DMS53 treated with DMSO at 0.1 percent for 48 hours (cell line): ENCODE measurements at regions not wholly inside any gene's neighbourhood (a gene's known extent, or its start where the extent isn't known, plus 50 kb on each side); places are given as distances from the start of the nearest gene placed in this dataset.
"Not testable (repeated sequence)": the region's sequence is repeated elsewhere in the genome, so short reads cannot be mapped to it uniquely, and the experiment has no call there.

ENCODE experiments used
- DNase-seq: peaks from one replicate; lab custom pipeline; 2025; ENCODE audit not compliant: unreplicated experiment; lab: John Stamatoyannopoulos, UW

DNA sequence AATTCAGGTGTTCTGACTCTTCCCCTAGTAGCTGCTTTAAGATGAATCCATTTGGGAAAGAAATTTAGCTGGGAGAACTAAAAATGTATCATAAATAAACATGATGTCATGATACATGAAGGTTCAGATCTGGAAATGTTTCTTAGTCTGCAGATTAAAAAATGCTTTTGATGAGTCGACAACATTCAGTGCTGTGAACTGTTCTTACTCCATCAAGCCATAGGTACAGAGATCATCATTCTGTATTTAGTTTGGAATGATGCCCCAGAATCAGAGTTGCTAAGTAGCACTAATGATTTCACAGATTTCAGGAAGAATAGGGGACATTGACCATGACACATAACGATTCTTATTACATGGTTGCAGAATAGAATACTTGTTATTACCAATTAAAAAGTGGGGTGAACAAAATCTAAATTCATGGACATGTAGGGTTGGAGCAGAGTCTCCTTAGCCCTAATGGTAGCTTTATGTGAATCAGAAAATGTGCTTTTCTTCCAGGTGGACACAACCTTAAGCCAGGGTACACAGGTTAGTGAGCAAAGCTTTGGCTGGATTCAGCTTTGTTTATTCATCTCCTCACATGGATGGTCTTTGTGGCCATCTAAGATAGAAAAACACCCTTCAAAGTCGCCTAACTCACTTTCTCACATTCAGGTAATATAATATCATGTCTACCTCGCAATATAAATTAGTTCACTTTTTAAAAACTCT lies 205.4 kb upstream of the SEL1L start:
- no peak for DNase-seq

DNA sequence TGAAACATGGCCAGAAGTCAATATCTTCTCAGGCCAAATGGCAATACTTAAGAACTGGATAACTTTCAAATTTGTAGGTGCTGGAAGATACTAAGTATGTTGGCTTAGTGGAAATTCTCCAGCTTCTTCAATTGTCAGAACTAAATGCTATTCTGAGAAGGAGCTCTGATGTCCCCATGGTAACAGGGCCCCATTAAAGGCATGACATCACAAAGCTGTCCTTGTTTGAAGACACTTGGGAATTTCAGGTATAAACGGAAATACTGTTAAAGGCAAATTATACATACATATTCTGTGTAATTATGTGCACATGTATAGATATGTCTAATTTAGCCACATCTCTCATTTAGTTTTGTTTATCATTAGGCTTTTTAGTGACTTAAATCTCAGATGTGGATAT lies 210.0 kb upstream of the SEL1L start:
- no peak for DNase-seq

DNA sequence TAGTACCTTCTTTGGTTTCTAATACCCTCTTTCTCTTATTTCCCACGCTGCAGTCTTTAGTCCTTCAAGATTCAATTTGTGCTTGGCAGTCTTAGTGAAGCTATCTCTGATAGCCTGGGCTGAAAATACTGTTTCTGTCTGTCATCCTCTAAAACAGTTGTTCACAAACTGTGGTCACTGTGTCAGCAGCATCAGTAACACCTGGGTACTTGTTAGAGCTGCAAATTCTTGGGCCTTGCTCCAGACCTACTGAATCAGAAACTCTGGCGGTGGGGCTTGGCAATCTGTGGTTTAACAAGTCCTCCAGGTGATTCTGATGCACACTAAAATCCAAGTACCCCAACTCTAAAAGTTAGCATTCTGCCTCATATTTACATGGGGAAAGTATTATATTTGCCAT lies 217.5 kb upstream of the SEL1L start:
- DNase-seq, result no peak

DNA sequence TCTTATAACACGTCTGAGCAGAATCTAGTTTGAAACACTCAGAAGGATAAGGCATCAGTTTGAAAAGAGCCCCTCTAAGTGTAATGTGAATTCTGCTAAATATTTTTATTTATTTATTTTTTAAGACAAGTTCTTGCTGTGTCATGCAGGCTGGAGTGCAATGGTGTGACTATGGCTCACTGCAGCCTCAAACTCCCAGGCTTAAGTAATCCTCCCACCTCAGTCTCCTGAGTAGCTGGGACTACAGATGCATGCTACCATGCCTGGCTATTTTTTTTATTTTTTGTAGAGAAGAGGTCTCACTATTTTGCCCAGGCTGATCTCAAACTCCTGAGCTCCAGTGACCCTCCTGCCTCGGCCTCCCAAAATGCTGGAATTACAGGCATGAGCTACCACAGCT lies 225.9 kb upstream of the SEL1L start:
- no peak for DNase-seq

DNA sequence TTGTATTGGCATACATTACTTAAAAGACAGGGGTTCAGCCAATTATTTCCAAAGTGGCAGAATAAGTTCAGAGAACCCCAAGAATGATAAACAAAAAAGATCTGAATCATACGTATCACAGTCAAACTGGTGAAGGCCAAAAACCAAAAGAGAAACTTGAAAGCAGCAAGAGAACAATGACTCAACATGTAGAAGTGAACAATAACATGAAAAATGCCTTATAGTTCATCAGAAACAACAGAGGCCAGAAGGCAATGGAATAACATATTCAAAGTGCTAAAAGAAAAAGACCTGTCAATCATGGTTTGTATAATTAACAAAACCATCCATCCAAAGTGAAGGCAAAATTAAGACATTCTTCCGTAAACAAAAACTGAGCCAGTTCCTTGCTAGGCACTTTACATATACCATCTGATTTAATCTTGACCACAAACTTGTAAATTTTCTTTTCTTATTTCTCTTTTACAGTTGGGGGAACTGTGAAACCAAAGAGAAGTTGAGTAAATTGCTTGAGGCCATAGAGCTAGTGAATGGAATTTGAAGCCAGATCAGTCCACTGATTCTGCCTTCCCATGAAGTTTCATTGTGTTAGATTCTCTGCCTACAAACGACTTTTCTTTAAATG lies 232.1 kb upstream of the SEL1L start:
- DNase-seq, result no peak

DNA sequence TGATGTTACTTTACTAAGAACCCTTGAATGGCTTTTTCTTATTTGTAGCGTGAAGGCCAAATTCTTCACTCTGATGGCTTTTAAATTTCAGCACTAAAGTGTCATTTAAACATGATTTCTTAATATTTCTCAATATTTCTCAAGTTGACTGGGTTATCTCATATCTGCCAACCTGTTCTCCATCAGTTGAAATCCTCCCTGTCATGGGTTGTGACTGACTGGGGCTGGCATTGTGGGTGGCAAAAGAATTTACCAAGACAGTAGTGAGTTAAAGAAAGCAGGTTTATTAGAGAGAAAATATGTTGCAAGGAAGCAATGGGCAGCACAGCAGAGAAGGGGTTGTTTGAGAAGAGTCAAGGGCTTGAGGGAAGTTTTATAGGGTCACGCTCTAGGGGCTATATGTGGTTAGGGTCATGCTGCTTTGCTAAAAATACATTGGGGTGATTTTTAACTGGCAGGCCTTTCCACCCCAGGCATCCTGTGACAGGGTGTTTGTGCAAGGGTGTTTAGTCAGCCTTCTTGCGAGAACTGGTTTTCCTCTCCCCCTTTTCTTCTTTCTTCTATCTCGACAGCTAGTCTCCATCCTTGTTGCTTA lies 232.8 kb upstream of the SEL1L start:
- DNase-seq, result no peak

DNA sequence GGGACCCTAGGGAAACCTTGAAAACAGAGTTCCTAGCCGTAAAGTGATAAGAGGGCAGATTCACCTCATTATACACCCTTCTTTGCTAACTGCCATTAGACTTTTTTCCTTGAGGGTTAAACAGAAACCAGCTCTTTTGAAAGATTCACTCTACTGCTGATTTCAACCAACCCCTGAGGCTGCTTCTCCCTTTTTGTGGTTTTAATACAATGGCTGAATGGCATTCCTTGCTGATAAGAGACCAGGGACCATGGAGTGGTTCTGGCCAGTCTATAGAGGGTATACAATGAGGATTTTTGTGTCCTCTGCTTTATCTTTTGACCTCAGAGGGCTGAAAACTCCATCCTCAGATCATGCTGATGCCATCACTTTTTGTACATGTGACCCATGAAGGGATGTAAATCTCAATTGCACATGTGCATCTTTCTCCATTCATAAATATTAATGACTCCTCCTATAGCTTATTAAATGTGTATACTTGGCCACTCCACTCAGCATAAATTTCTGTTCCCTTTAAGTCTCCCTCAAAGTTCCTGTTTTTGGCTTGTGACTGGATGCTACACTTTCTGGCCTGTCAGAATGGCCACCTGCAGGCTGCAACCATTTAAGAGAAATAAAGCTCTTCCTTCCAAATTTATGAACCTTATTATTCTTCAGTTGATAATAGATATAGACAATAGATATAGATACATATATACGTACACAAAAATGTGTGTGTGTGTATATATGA lies 233.8 kb upstream of the SEL1L start:
- DNase-seq, result no peak

DNA sequence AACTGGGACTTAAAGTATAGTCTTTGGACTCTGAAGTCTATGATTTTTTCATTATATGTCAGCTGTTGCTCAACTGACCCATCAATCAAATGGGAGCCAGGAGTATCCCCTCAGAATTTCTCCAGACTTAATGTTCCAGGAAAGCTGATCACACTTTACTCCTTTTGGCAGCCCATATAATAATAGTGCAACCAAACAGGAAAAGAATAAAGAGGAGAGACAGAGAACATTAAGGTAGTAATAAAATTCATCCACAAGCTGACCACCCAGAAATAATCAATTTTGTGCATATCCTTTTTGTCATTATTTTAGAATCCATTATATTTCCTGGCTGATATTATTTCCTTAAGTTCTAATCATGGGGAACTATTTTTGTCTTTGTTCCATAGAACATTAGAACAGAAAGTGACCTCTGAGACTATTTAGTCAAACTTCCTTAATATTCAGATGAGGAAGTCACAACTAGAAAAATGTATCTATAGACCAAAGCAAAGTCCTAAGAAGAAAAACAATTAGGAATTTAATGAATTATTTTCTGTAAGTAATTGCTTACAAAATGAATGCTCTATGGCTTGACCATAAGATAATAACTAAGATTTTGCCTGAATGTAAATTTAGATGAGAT lies 238.1 kb upstream of the SEL1L start:
- DNase-seq, result no peak

DNA sequence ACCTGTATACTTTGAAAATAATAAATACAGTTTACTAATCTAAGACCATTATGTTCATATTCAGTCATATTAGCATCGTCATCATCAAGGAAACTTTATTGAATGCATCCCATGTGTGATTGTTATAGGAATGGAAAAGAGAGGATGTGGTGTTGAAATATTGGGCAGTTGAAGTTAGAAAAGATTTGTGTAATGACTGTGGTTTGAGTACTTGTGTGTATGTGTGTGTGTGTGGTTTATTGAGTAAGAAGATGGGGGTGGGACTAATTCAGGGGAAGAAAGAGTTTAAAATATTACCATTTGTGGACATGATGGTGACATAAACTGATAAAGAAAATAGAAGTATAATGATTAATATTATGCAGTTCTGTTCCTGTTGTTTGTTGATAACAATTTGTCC lies 238.7 kb upstream of the SEL1L start:
- no peak for DNase-seq

DNA sequence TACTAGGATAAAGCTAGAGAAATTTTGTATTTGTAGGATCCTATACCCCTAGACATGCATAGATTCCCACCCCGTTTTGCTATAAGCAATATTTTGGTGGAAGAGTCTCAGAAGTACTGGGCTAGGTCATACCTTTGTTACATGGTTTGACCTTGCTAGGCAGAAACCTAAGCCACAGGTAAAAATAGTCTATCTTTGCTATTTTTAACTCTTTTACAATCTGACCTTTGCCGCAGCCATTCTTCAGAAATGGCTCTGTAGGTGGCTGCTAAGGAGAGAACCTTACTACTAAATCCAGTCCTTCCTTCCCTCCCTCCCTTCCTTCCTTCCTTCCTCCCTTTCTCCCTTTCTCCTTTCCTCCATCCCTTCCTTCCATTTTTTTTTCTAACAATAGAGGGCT lies 242.9 kb upstream of the SEL1L start:
- DNase-seq, result no peak

DNA sequence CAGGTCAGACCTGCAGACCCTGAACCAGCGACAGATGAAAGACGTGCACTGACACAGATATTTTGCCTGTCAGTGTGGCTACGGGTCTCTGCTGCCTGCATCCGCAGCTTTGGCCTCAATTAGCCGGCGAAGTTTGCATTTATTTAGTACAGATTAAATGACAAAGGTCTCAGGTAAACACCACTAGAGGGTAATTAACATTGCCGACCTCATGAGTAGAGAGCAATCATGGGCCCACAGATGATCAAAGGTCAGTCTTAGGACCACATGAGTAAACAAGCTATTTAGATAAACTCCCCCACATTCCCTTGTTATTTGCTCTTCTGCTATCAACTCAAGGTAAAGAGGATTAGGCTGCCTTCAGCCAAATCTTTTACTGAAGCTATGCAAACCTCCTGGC lies 248.1 kb upstream of the SEL1L start:
- DNase-seq, result not testable (repeated sequence)

DNA sequence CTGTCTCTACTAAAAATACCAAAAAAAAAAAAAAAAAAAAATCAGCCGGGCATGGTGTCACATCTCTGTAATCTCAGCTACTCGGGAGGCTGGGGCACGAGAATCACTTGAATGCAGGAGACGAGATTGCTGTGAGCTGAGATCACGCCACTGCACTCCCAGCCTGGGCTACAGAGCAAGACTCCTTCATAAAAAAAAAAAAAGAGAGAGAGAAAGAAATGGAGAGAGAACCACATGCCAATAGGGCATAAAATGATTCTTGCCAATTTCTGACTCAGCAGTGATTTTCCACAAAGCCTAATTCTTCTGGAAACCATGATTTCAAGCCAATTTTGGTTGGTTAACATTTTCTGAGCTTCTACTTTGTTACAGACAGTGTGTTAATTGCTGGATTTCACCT lies 250.4 kb upstream of the SEL1L start:
- DNase-seq, result no peak

DNA sequence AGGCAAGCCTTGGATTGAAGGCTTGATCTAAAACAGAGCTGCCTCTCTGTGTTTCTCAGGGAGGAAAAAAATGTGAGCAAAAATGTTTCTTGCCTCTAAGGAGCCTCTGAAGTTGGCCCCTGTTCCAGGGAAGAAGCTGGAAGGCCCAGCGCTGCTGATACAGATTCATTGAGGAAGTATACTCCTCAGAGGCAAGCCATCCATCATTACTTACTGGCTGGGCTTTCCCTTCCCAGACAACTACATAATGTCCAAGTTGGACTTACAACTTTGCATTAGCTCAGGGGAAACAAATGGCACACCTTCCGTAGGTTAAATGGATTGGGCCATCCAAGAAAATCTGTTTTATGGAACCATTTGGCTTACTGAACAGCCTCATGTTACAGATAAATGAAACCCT lies 263.7 kb upstream of the SEL1L start:
- no peak for DNase-seq

DNA sequence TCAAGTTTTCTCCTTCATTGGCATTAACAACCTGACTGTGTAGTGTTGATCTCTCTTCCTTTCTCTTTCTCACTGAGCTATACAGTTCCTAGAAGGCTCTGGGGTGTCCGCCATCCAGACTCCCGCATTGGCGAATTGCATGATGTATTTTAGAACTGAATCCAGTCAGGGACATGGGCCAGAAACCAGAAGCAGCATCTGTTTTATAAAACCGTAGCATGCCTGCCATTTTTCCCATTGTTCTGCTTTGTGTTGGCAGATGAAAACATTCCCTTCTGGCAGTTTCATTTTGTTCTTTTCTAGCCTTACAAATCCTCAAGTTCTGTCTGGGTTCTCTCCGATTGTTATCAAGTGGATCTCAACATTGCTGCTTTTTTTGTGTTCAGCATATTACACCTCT lies 268.3 kb upstream of the SEL1L start:
- DNase-seq, result no peak

DNA sequence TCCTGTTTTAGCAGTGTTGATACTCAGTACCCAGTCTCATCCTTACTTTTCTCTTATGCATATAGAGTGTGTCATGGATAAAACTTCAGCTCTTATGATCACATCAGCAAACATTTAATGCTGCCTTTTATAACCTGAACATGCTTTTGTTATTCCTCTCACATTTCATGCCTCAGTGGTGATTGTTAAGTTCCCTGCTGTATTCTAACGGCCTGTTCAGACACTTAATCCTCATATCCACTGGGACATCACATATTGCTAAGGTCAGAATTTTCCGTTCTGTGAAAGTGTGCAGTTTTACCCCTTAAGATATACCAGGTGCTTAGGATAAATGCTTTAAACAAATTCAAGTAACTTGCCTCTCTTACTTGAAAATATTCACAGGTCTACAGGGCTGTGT lies 268.7 kb upstream of the SEL1L start:
- DNase-seq, result no peak

DNA sequence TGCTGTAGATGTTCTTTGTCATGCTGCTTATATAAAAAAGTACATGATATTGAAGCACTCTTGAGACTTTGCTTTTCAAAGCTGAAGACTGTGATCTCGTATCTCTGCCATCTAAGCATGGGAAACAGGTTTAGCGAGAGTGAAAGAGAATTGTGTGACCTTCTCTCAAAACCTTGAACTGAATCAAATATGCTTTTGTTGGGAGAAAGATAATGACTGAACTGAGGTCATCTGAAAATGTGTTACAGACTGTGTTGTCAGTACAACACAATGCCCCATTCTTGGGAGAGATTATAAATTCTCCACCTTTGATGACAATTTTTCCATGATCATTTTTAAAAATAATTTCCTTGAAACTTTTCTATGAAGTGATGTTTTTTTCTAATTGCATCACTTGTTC lies 272.1 kb upstream of the SEL1L start:
- no peak for DNase-seq

DNA sequence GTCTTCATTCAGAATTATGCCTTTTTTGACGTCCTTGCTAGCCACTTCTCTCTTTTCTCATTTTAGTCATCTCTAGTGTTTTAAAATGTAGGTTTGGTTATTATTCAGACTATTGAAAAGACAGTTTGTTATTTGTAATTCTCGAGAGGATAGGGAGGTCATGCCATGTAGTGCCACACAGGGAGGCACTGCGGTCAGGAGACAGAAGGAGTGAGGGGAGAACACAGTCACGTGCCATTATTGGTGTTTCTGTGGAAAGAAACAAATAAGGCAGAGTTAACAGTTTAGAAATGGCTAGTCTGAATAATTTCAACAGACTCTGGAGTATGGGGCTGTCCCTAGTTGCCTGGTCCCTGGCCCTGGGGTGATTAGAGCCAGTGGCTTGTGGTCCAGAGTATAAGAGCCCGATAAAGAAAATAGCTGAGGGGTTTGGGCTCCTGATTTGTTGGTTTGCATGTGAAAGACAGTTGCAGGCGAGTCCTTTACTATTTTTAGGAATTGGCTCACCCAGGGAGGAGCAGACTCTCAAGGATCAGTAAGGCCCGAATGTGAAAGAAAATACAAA lies 278.1 kb upstream of the SEL1L start:
- no peak for DNase-seq

DNA sequence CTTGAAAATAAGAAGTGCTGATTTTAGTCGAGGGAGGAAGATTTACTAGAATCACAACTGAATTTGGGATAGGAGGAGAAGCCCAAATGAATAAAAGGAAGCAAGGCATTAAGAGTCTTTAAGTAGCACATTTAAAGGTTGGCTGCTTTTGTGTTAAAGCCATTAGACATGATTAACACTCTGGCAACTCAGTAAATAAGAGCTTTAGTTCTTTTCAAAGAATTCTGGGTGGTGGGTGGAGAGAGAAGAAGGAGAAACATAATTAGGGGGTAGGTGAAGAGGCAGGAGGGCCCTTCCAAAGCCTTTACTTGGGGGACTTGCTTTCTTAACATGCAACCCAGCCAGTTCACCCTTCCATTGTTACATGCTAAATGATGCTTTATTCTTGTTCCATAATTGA lies 284.6 kb upstream of the SEL1L start:
- no peak for DNase-seq

DNA sequence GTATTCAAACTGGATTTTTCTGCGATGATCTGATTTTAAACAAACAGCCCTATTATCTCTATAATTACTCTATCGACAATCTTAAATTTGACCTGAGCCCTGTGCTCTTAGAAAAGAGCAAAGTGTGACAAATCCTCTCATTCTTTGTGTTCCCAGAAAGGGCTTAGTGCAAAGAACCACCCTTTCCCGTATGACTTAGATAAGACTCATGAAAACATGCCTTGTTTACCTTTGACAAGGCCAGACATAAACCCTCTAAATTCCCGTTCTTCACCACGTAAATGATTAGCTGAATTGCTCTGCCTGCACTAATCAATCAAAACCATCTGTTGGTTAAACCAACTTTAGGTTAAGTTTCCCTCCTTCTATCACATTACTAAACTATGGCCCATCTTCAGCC lies 285.7 kb upstream of the SEL1L start:
- DNase-seq, result no peak

DNA sequence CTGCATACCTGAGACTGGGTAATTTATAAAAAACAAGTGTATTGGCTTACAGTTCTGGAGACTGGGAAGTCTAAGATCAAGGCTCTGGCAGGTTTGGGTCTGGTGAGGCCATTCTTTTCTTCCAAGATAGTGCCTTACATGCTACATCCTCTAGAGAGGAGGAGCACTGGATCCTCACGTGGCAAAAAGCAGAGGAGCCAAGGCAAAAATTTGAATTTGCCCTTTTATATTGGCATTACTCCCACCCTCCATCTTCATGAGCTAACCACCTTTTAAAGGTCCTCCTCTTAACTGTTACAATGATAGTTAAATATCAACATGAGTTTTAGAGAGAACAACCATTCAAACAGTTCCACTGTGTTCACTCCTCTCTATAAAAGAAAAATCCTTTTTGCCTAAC lies 286.3 kb upstream of the SEL1L start:
- no peak for DNase-seq

DNA sequence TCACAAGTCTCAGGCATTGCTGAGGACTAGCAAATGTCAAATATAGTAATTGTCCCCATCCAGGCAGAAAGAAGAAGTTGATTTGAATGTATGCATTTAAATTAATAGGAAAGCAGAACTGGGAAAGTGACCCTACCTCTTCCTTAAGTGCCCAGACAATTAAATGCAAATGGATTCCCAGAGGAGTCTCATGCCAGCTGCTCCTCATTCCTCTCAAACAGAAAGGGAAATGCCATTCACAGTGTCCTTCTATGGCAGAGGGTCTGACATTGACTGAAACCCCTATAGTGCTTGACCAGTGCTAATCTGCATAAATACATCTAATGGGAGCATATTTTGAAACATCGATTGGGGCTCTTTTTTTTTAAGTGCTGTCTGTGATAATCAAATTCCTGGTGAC lies 292.4 kb upstream of the SEL1L start:
- DNase-seq, result no peak
